Adrenal gland (tissue), 5 donors: ENCODE measurements at regions not wholly inside any gene's neighbourhood (a gene's known extent, or its start where the extent isn't known, plus 50 kb on each side); places are given as distances from the start of the nearest gene placed in this dataset.

ENCODE experiments used
- CTCF ChIP-seq, 6 experiments: fragments of 450-650 bp in 4 of 6; fragments of 200-600 bp in 2 of 6; sonication (generic) in 1 of 6; IDR thresholded peaks; 1 replicate in 5 of 6; 2 replicates in 1 of 6; pipeline versions ENCODE4 v1.5.1 to v1.8.0; 2016 to 2021; ENCODE audit warnings: antibody characterized with exemption in 6 of 6, mild to moderate bottlenecking in 2 of 6, moderate library complexity in 1 of 6
- POLR2A ChIP-seq, 2 donors: fragments of 450-650 bp; IDR thresholded peaks; one replicate each; pipeline ENCODE4 v1.6.1; 2017; ENCODE audit warnings: antibody characterized with exemption in 2 of 2, mild to moderate bottlenecking in 2 of 2, moderate library complexity in 1 of 2
- donor health status: DM: no; HTN: no; CAD: no.

- TF ChIP-seq CTCF (IDR thresholded peaks at IDR 0.05) = no peak
- peak; percentile 37 to 95 for TF ChIP-seq POLR2A (IDR thresholded peaks at IDR 0.05)
Measured at GRCh38 chr13:97141564-97142005, 80.5 kb upstream of the MBNL2 start.
